HG02798 (cell line): ENCODE measurements at regions not wholly inside any gene's neighbourhood (a gene's known extent, or its start where the extent isn't known, plus 50 kb on each side); places are given as distances from the start of the nearest gene placed in this dataset.

Experiments used
- ATAC-seq: cut with Tn5 transposase; IDR thresholded peaks from one replicate; pipeline ENCODE4 v1.9.1; 2021; ENCODE audit warnings: mild to moderate bottlenecking; ENCODE audit not compliant: unreplicated experiment, poor library complexity

DNA sequence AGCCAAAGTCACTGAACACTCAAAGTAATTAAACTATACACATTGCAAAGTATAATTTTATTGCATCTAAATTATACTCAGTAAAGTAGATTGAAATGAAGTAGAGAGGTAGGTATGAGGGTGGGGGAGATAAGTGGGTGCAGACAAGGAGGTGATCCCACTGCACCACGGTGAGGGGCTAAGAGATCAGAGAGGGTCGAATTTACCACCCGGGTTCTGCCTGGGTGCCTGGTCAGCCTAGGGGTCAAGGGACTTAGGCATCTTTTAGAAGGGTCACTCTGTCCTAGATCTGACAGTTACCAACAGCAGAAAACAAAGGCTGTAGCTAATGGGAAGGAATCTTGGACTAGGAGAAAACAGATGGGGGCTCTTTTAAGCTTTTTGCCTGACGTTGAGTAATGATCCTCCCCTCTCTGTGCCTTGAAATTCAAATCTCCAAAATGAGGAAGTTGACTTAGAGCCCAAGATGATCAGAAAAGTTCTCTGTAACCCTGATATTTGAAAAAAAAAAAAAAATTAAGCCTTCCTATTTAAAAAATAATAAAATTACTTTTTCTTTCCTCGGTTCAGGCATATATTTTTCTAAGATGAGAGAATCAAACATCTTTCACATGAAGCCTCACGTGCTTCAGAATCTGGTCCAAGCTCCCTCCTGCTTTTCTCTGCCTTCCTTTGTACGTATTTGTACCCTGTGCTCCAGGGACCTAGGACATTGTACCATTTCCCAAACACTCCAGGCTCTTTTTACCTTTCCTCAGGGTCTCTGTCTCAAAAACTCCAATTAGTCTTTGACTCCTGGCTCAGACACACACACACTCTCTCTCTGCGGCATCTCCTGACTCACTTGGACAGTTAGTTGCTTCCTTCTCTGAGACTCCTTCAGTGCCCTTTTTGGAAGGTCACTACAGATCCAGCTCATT is 353.9 kb downstream of the CYRIA start:
- ATAC-seq = no peak

DNA sequence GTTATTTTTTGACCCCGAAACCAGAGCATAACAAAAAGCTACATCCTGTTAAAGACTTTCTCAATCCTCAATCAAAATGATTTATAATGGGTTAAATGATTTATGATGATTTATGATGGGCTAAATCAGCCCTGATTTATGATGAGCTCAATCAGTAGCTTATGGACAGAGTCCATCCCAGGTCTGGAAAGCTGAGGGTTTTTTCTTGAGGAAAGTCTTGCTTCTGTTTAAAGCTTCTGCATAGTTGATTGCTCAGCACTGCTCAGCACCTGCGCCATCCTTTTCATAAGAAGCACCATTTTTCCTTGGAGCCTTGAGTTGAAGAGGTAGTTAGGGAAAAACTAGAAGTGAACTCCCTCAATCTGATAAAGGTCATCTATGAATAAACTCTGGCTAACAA is 356.8 kb downstream of the CYRIA start:
- no peak for ATAC-seq

DNA sequence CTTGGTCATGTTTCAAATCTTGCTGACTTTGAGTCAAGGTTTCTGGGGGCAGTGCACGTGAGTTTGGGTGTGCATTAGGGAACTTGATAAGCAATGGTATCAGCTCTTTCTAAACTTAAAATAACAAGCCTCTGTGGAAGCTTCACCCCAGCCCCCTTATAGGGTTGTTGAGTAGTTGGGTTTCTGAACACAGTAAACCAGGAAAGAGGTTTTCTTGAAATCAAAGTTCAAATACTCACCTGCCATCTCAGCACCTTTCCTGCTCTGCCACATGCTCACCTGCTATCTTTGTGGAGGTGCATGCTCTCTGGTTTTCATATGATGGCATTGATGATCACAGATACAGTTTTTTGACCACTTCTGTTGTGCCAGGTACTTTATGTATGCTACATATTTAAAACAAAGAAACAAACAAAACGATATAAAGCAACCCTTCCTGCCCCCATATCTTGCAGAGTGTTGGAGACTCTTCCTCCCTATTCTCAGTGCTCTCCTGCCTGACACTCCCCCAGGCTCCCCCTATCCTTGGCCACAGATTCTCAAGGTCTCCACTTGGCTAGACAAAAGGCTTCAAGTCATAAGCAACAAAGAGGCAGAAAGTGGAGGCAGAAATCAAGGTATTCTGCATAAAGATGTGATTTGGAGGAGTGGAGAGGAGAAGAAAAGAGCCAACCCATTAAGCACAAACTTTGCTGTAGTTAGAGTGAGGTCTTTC is 360.6 kb downstream of the CYRIA start:
- no peak for ATAC-seq

DNA sequence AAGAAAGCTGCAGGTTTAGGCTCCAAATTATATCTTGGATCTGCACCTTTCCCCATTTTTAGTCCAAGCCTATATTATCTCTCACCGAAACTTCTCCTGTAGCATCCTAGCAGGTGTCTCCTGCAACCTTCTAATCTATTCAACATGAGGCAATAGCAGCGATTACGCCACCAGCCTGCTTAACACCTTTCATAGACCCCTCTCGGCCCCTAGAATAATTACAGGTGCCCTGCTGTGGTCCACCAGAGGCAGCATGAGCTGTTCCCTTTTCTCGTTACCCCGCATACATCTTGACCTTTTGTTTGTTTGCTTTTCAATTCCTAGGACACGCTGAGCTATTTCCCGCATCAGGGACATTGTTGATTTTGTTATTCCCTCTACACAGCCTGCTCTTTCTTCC is 361.9 kb downstream of the CYRIA start:
- ATAC-seq = no peak

DNA sequence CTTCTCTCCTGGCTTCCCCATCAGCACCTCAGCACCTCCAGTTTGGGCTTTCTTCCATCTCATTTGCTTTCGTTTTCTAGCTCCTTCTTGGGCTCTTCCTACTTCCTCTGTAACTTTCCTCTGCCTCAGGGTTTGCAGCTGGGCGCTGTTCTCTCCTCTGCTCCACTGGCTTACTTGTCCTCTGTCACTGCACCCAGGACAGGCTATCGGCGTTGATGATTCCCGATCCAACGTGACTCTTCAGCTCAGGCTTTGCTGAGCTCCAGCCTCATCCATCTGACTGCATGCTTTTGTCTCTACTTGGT is 362.4 kb downstream of the CYRIA start:
- ATAC-seq = no peak

DNA sequence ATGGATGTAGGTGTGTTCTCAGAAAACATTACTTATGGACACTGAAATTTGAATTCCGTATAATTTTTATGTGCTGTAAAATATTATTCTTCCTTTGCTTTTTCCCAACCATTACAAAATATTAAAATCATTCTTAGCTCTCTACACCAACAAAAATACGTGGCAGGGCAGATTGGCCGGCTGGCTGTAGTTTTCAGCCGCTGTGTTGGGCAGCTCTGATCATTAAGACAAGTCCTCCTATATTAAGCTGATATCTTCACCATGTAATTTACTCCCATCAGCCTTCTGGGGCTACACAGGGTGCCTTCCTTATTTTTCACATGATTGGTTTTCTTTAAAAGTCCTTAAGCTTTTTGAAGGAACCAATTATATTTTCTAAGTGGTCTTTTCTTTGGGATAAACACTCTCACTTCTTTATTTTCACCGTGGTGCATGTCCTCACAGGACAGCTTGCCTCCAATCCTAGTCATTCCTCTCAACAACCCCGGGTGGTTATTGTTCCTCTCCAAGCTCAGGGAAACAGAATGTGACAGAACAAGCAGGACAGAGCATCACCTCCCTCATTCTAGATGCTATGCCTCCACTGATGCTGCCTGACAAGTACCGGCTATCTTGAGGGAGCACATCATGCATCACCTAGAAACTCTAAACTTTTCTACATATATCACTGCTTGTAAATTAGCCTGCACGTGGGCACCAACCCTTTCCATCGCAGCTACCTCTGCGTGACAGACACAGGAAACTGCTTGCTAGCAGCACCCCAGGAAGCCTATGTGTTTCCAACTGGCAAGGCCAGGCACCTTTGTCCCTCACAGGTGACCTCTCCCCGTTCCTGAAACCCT is 362.3 kb downstream of the MYCN start:
- ATAC-seq = no peak

DNA sequence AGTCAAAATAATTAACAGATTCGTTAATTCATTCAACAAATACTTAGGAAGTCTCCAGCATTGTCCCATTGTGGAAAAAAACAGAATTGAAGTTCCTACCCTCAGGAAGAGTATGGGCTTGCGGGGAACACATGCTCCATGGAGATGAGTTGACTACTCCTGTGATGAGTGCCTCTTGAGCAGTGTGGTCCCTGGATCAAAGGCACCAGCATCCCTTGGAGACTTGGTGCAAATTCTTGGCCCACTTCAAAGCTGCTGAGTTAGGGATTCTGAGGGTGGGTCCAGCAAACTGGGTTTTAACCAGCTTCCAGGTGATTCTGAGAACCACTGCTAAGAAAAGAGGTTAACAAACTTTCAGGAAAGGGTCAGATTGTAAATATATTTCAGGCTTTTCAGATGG is 361.6 kb downstream of the MYCN start:
- no peak for ATAC-seq

DNA sequence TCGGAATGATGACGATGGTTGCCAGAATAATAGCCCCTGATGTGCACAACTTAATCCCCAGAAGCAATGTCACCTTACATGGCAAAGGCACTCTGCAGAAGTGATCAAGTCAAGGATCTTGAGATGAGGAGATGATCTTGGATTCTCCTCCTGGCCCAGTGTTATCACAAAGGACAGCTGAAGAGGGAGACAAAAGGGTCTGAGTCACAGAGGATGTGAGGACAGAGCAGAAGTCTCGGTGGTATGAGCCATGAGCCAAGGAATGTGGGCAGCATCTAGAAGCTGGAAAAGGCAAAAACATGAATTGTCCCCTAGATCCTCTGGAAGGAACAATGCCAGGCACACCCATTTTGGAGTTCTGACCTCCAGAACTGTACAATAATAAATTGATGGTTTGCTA is 358.5 kb downstream of the MYCN start:
- no peak for ATAC-seq

DNA sequence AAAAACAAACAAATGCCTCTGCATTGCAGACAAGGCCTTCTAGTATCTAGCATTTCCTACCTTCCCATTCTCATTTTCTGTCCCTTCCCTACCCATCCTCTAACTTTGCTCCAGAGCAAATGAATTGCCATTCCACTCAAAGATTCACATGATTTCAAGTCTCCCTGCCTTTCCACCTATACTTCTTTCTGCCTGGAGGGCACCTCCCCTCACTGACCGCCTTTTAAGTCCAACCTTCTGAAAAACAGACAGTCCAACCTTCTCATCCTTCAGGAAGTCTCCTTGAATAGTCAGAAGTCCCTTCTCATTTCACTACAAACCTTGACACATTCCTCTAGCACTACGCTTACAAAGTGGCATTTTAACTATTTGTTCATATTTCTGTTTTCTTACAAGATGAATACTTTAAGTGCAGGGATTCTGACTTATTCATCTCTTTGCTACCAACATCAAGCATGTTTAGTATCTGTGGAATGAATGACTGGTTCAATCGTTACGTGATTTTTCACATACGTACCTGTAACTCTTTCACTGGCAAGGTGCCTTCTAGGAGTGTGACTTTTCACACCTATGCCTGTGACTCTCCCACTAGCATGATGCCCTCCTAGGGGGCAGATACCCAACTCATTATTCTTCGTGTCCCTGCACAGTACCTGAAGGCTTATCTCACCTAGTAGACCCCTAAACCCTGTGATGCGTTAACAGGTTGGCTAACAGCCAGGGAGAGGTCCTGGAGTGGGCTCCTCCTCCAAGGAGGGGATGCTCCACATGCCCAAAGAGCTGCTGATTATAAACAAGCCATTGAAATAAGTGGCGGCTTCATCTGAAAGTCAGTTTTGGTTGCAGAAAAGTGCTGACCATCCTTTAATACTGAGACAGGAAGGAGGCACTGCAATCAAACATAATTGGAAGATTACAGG is 356.2 kb downstream of the MYCN start:
- no peak for ATAC-seq

DNA sequence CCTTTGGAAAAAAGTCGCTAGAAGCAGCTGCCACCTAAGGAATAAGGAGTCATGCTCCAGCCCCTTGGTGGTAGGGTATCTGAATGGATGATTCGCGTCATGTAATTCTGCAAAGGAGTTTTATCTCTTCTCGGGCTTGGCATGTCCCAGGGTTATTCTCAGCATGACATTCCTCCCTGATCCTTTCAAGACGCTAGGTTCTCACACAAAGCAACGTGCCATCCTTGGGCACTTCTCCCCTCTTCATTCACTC is 355.6 kb downstream of the MYCN start:
- ATAC-seq = no peak

DNA sequence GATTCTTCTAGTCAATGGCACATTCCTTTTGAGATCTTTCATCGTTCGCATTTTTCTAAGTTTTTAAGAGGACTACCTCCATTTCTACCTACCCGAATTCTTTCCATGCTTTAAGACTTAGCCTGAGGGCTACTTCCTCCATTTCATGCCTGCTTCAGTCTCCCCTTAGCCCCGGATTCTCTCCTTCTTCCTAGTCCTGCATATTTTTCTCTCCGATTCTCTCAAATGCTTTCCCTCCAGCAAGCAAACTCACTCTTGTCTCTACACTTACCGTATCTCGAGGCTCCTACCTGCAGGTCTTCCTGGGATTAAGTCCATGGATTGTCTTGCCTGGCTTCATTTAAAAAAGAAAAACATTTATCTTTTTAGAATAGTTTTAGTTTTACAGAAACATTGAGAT is 354.4 kb downstream of the MYCN start:
- no peak for ATAC-seq

DNA sequence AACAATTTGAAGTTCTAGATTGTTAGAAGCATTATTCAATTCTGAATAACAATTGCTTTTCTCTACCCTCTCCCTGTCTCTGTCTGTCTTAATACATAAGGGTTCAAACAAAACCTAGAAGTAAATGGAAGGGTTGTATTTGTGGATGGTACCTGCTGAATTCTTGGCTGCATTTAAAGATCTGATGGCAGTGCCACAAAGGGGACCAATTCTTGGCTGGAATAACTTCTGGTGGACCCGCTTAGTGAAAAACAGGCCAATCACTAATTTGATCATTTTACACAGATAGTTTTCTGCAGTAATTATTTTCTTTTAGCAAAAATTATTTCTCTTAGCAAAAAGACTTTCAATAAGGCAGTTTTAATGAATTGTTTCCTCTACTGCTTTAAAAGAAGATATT is 353.5 kb downstream of the MYCN start:
- ATAC-seq = no peak

DNA sequence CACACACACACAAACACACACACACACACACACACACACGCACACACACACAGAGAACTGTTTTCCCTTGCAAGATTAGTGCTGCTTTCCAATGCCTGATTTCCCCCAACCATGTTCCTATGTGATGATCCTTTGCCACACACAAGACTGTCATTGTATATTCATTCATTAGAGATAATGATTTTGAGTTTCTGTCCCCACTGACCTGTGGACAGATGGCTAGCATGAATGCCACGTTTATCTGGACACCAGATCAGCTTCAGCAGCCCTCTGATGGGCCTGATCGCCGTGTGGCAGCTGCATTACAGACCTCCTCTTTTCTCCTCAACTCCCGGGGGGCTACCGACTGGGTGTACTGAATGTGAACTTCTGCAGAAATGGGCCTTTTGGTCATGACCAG is 353.0 kb downstream of the MYCN start:
- no peak for ATAC-seq

DNA sequence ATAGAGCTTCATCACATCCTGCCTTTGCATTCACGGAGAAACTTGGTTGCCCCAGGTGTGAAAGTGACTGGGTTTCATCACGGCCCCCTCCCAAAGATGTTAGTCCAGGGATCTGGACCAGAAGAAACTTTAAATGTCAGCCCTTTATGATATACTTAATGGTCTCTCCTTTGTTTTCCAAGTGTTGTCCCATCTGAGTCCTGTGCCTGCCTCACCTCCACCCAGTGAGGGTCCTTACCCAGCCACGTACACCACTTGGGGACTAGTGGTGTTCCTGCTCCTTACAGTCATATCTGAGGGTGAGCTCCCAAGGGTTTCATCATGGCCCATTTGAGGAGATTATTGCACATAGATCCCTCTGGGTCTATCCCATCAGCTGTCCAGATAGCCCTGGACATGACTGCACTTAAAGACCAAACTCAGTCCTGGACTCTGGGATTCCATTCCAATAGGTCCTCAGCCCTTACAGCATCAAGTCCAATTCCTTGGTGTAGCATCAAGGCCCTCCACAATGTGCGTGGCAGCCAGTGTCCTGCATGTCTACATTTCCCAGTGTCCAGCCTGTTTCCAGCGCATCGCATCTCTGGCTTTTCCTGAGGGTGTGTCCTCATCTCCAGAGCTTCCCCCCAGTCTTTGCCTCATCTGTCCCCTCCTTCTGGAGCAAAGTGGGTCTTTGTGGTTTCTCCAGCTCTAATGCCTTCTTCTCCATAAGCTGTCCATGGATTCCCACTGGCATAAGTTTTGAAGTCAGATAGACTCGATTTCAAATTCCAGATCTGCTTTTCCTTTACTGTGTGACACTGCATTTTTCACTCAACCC is 351.6 kb downstream of the MYCN start:
- ATAC-seq = no peak

DNA sequence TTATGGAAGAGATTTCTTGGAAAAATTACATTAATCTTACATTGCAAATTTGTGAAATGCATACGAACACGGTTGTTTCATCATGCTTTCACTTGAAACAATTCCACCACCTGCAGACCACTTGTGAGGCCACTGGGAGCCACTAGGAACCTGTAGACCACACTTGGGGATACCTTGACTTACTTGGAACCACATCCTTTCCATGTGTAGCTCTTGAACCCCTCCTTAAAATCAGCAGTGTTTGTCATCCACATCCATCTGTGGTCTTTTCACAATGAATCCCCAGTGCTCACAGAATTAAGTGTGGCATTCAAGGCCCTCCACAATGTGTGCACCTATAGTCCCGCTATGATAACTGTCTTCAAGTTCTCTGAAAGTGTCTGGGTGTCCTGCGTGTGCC is 350.9 kb downstream of the MYCN start:
- no peak for ATAC-seq

DNA sequence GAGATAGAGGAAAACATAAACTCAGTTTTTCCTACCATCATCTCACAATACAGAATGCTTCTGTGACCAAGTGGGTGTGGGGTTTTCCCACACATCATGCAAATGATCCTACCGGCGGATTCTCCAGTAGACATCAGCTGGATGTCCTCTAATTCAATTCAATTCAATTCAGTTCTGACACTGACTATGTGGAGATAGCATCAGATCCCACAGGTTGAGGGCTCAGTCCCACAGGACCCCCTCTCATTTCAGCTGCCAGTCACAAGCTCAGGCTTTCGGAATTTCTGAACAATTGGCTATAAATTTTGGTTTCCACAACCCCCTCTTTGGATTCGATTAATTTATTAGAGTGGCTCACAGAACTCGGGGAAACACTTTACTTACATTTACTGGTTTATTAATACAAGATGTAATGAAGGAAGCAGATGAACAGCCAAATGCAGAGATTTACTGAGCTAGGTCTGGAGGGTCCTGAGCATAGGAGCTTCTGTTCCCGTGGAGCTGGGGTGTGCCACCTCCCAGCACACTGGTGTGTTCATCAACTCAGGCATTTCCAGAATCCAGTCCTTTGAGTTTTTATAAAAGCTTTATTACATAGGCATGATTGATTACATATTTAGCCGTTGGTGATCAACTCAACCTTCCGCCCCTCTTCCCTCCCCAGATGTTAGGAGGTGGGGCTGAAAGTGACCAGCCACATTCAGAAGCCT is 350.1 kb downstream of the MYCN start:
- no peak for ATAC-seq

DNA sequence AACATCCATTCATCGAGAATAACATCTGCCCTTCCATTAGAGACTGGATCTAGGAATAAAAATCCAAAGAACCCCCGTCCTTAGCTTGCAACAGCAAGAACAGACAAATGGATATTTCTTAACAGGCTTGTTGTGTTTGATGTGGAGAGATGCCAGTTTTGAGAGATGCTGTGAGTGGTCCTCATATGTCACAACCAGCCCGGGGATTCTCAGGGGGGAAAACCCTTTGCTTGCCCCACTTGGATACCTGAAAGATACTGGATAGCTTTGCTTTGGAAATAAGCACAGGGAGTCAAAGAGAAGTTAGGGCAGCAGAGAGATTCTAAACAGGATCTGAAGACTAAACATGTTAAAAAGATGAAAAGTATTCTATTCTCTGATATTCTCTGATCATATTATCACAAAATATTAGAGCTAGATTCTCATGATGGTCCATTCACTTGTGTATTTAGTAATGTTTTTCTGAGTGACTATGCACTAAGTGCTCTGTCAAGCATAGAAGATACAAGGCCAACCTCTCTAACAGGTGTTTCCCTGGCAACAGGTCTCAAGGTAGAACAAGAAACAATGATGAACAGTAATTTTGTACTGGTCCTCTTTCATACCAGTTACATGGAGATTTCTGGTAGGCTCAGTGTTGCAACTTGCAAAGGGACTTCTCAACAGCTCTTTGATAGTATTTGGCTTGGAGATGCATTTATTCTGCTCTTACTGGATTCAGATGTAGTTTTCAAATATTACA is 348.2 kb downstream of the MYCN start:
- ATAC-seq = no peak

DNA sequence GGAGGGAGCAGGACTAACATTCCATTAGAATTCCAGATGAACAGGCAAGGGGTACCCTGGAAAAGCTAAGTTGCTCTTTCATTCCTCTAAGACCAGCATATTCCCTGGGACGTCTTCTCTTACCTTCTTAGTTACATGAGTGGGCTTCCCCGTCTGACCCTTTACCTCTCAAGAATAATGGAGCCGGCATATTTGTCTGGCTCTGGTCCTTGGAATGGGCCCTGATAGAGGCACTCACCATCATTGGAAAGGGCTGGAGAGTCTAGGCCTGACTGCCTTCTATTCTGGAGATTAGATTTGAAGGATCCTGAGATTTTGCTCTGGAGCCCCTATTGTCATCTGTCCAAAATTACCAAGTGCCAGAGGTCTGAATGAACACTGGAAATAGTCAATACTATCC is 347.5 kb downstream of the MYCN start:
- ATAC-seq = no peak
